Pulmonary artery endothelial cell (primary cell): ENCODE measurements at regions not wholly inside any gene's neighbourhood (a gene's known extent, or its start where the extent isn't known, plus 50 kb on each side); places are given as distances from the start of the nearest gene placed in this dataset.
"Not testable (repeated sequence)": the region's sequence is repeated elsewhere in the genome, so short reads cannot be mapped to it uniquely, and the experiment has no call there.

Experiments
- DNase-seq: peaks from one replicate; pipeline ENCODE4 v3.0.0-alpha.2; 2011; ENCODE audit warnings: low read depth, low spot score

- no peak for DNase-seq
Observed at GRCh38 chr21:14755086-14755485, 209.0 kb upstream of the SAMSN1 start.

GRCh38 chr21:14754682-14755081, 208.6 kb upstream of the SAMSN1 start:
- DNase-seq, result no peak

GRCh38 chr21:14754259-14754604, 208.1 kb upstream of the SAMSN1 start:
- DNase-seq, result no peak

GRCh38 chr21:14753466-14754258, 207.5 kb upstream of the SAMSN1 start:
- no peak for DNase-seq

GRCh38 chr21:14753069-14753465, 207.0 kb upstream of the SAMSN1 start:
- no peak for DNase-seq

DNA sequence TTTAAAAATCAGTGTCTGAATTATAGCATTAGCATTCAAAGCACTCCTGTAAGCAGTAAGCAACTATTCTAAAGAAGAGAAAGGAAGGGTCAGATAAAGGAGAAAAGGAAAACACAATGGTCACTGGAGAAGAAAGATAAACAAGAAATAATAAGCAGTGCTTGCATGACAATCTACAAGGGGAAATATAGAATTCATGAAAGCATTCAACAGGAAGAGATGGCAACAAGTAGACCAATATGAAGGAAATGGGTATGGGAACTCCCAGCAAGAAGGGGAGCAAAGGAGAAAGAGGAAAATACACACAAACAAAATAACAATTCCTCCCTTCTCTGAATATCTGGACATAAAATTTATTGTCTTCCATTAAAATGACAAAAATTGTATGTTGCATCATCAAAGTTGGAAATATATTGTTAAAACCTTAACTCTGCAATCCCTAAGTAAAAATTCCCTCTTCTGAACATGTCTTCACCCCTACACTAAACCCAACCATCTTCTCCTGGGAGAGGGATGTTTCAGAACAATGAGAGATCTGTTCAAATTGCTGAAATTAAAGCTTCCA, 206.3 kb upstream of the SAMSN1 start:
- DNase-seq, result no peak

- DNase-seq, result no peak
Observed at GRCh38 chr21:14751602-14752344, 205.7 kb upstream of the SAMSN1 start.

- no peak for DNase-seq
Observed at GRCh38 chr21:14751011-14751410, 204.9 kb upstream of the SAMSN1 start.

GRCh38 chr21:14750041-14750440, 203.9 kb upstream of the SAMSN1 start:
- DNase-seq, result no peak

- no peak for DNase-seq
Observed at GRCh38 chr21:14748662-14749061, 202.5 kb upstream of the SAMSN1 start.

GRCh38 chr21:14744368-14744767, 198.3 kb upstream of the SAMSN1 start:
- no peak for DNase-seq

- DNase-seq, result no peak
Observed at GRCh38 chr21:14742119-14742518, 196.0 kb upstream of the SAMSN1 start.

DNA sequence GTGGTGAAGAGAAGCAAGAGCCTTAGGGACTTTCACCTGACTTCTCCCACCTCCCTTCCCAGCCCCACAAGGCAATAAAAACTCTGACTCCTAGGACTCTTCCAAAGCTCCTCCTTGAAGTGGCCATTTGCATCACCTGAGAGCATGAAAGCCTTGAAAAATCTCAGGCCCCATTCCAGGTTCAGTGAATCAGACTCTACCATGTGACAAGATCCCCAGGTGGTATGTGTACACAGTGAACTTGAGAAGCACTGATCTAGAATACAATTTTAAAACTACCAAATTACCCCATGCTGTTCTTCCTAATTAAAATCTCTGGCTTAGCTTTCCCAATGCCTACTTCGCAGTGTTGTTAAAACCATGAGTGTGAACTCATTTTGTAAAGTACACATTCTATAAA, 195.1 kb upstream of the SAMSN1 start:
- DNase-seq, result no peak

GRCh38 chr21:14740692-14741091, 194.6 kb upstream of the SAMSN1 start:
- no peak for DNase-seq

- no peak for DNase-seq
Observed at GRCh38 chr21:14740116-14740515, 194.0 kb upstream of the SAMSN1 start.

DNA sequence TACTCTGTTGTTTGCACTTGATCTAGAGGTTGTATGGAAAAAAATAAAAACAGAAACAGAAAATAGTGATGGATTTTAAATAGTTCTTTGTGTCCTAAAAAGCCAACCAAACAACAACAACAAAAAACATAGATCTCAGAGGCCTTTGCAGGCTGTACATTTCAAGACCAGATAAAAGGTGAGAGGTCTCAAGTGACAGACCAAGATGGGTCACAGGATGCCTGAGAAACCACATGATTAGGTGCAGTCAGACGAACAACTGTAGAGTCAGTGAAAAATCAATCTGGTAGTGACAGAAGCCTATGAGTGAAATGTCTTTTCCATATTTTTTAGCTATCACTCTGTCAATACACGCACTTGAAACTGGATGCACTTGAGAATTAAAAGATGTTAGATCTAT, 193.5 kb upstream of the SAMSN1 start:
- DNase-seq, result no peak

DNA sequence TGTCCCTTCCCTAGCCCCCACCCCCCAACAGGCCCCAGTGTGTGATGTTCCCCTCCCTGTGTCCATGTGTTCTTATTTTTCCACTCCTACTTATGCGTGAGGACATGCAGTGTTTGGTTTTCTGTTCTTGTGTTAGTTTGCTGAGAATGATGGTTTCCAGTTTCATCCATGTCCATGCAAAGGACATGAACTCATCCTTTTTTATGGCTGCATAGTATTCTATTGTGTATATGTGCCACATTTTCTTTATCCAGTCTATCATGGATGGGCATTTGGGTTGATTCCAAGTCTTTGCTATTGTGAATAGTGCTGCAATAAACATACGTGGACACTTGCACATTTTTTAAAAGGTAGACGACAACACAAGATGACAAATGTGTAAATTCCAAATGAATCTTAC, 192.5 kb upstream of the SAMSN1 start:
- not testable (repeated sequence) for DNase-seq

DNA sequence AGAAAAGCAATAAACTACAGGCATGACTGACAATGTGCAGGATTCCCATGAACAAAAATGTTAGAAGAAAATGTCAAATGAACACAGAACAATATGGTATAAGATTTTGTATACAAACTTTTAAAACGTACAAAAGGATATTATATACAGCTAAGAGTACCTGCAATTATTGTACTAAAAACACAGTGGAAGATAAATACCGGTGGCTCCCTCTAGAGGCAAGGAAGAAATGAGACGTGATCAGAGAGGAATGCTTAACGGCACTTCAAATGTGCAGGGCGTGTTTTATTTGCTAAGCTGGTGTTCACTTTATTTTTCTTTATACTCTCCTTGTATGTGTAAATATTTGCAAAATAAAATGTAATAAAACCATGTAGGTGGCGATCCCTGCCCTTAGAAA, 191.8 kb upstream of the SAMSN1 start:
- no peak for DNase-seq

- DNase-seq, result no peak
Observed at GRCh38 chr21:14737284-14737691, 191.2 kb upstream of the SAMSN1 start.

GRCh38 chr21:14736672-14737071, 190.6 kb upstream of the SAMSN1 start:
- DNase-seq, result no peak

DNA sequence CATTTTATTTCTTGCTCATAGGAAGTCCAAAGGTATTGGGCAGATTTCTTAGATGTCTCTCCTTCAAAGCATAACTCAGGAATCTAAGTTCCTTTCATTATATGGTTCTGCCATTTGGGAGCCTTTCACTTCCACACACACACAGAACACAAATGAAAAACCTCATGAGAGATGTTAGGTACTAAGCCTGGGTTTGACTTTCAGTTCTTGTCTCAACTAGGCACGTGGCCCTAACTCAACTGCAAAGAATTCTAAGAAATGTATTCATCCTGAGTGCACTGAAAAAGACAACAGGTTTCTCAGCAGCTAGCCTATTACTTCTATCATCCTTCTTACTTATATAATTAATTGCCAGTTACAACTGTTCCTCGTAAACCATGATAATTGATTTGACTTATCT, 190.0 kb upstream of the SAMSN1 start:
- no peak for DNase-seq

DNA sequence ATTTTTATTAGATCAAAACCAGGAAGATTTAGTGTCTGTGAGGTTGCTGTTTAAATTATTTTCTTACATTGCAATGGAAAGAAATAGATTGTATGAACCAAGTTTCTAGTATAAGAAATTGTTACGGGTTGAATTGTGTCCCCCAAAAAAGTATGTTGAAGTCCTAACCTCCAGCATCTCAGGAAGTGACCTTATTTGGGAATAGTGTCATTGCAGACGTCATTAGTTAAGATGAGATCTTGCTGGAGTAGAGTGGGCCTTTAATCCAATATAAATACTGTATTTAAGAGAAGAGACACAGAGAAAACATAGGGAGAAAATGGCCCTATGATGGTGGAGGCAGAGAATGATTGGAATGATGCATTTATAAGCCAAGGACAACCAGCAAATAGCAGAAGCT, 188.7 kb upstream of the SAMSN1 start:
- no peak for DNase-seq

- no peak for DNase-seq
Observed at GRCh38 chr21:14734191-14734590, 188.1 kb upstream of the SAMSN1 start.
